CD14-positive monocyte (primary cell): ENCODE measurements at regions not wholly inside any gene's neighbourhood (a gene's known extent, or its start where the extent isn't known, plus 50 kb on each side); places are given as distances from the start of the nearest gene placed in this dataset.

Experiments
- DNase-seq, 3 donors: peaks; one replicate each; pipeline ENCODE4 v3.0.0-alpha.2; 2011 to 2022
- H2AFZ ChIP-seq: 2 replicates; pipeline ENCODE4 v1.6.0; 2012; ENCODE audit warnings: mild to moderate bottlenecking, low read depth, low read length, inconsistent platforms; ENCODE audit not compliant: insufficient read depth, poor library complexity, severe bottlenecking
- H3K27ac ChIP-seq, 2 donors: 1 replicate in 1 of 2; 2 replicates in 1 of 2; pipeline ENCODE4 v1.5.1; 2012 to 2013; ENCODE audit warnings: low read length in 2 of 2, control low read depth in 1 of 2, inconsistent platforms in 1 of 2, low read depth in 1 of 2, mild to moderate bottlenecking in 1 of 2
- H3K27me3 ChIP-seq, 2 donors: one replicate each; pipeline versions ENCODE4 v1.6.0 to v1.6.1; 2011 to 2013; ENCODE audit warnings: low read length in 2 of 2; ENCODE audit not compliant: control insufficient read depth in 2 of 2, insufficient read depth in 2 of 2
- H3K36me3 ChIP-seq, 2 donors: replicated peaks in 1 of 2; 1 replicate in 1 of 2; 2 replicates in 1 of 2; pipeline versions ENCODE4 v1.5.1 to v1.6.1; 2012 to 2013; ENCODE audit warnings: low read length in 2 of 2, control low read depth in 1 of 2, inconsistent platforms in 1 of 2, mild to moderate bottlenecking in 1 of 2; ENCODE audit not compliant: insufficient read depth in 2 of 2, control insufficient read depth in 1 of 2
- H3K4me1 ChIP-seq, 2 donors: 1 replicate in 1 of 2; 2 replicates in 1 of 2; pipeline versions ENCODE4 v1.5.1 to v1.6.1; 2012 to 2013; ENCODE audit warnings: low read length in 2 of 2, control low read depth in 1 of 2, inconsistent platforms in 1 of 2, mild to moderate bottlenecking in 1 of 2, moderate library complexity in 1 of 2; ENCODE audit not compliant: insufficient read depth in 2 of 2, control insufficient read depth in 1 of 2
- H3K4me2 ChIP-seq: replicated peaks from 2 replicates; pipeline ENCODE3; 2012; ENCODE audit warnings: low read length, moderate library complexity, mild to moderate bottlenecking; ENCODE audit not compliant: poor library complexity, severe bottlenecking; ENCODE audit errors: extremely low read depth
- H3K4me3 ChIP-seq, 3 experiments: fragments of 200-600 bp in 1 of 3; sonication (generic) in 1 of 3; replicated peaks in 1 of 3; 1 replicate in 2 of 3; 2 replicates in 1 of 3; pipeline ENCODE4 v1.5.1; 2011 to 2013; ENCODE audit warnings: low read length in 3 of 3, mild to moderate bottlenecking in 3 of 3, control low read depth in 2 of 3, low read depth in 2 of 3, inconsistent platforms in 1 of 3, moderate library complexity in 1 of 3
- H3K79me2 ChIP-seq: 2 replicates; pipeline ENCODE4 v1.6.0; 2012; ENCODE audit warnings: mild to moderate bottlenecking, control low read depth, inconsistent platforms, low read length, moderate library complexity; ENCODE audit not compliant: insufficient read depth
- H3K9ac ChIP-seq: 2 replicates; pipeline ENCODE4 v1.6.0; 2017; ENCODE audit warnings: low read length, mild to moderate bottlenecking; ENCODE audit not compliant: insufficient read depth, poor library complexity, severe bottlenecking
- H3K9me3 ChIP-seq, 2 donors: replicated peaks in 1 of 2; 1 replicate in 1 of 2; 2 replicates in 1 of 2; pipeline versions ENCODE4 v1.5.1 to v1.6.1; 2012 to 2013; ENCODE audit warnings: low read length in 2 of 2, control low read depth in 1 of 2; ENCODE audit not compliant: control insufficient read depth in 1 of 2, insufficient read depth in 1 of 2
- H4K20me1 ChIP-seq: 2 replicates; pipeline ENCODE4 v1.6.0; 2012; ENCODE audit warnings: mild to moderate bottlenecking, low read length, control low read depth, moderate library complexity; ENCODE audit not compliant: insufficient read depth
- H3K27ac Mint-ChIP-seq, 7 donors: one replicate each; pipeline ENCODE4 v1.8.0; 2020; ENCODE audit warnings: mild to moderate bottlenecking in 7 of 7, mixed read lengths in 7 of 7, moderate library complexity in 6 of 7, inconsistent platforms in 2 of 7
- H3K27me3 Mint-ChIP-seq, 3 donors: one replicate each; pipeline ENCODE4 v1.8.0; 2021 to 2022; ENCODE audit warnings: low read depth in 3 of 3, mild to moderate bottlenecking in 3 of 3, mixed read lengths in 3 of 3, moderate library complexity in 3 of 3, inconsistent platforms in 1 of 3
- H3K36me3 Mint-ChIP-seq, 2 donors: one replicate each; pipeline ENCODE4 v1.8.0; 2020; ENCODE audit warnings: mixed read lengths in 2 of 2, inconsistent platforms in 1 of 2, mild to moderate bottlenecking in 1 of 2
- H3K4me1 Mint-ChIP-seq: one replicate; pipeline ENCODE4 v1.8.0; 2020; ENCODE audit warnings: mild to moderate bottlenecking, mixed read lengths
- H3K4me3 Mint-ChIP-seq, 2 donors: one replicate each; pipeline ENCODE4 v1.8.0; 2020; ENCODE audit warnings: mild to moderate bottlenecking in 2 of 2, mixed read lengths in 2 of 2, moderate library complexity in 1 of 2
- H3K9me3 Mint-ChIP-seq, 7 donors: one replicate each; pipeline ENCODE4 v1.8.0; 2020 to 2022; ENCODE audit warnings: mixed read lengths in 7 of 7, mild to moderate bottlenecking in 6 of 7, moderate library complexity in 6 of 7, inconsistent platforms in 2 of 7
- WGBS: methylation state at CpG from one replicate; pipeline ENCODE4 v1.1.5; 2013; ENCODE audit warnings: missing lambda C conversion rate; ENCODE audit not compliant: insufficient coverage; 5-methylcytosine and 5-hydroxymethylcytosine counted together
- intact Hi-C, 2 donors: fragments of 100-400 bp; cut with micrococcal nuclease; formaldehyde crosslinking; loops; one replicate each; pipeline versions ENCODE4 v1.15.0 to v1.15.1; 2023
- TF ChIP-seq, protein P1 (sequence below): fragments of 200-600 bp; IDR thresholded peaks from one replicate; pipeline ENCODE4 v1.8.0; 2022; ENCODE audit warnings: antibody characterized with exemption, mild to moderate bottlenecking

- intact Hi-C loops, result no loop called here
- Mint-ChIP-seq H3K27me3 (peaks cover 0 to 1% (median 1%) of the 10 kb centered on the region in 3 donors), H3K9me3 (peaks cover 0 to 2% (median 0%) of the 10 kb centered on the region in 7 donors), H3K4me1 (peaks cover 6% of the 10 kb centered on the region), H3K4me3 (no peak overlapping the region), H3K36me3 (no peaks in the 10 kb centered on the region), H3K27ac (no peak overlapping the region)
- H3K9me3 ChIP-seq, result no peaks in the 10 kb centered on the region
- no peak for DNase-seq
- H3K4me1 ChIP-seq, result no peaks in the 10 kb centered on the region
- H3K4me3 ChIP-seq, result no peak overlapping the region
- WGBS, result no CpG with 5 or more reads among the region's 2 CpGs
- no peak overlapping the region for H2AFZ ChIP-seq
- no peak overlapping the region for H3K27ac ChIP-seq
- H4K20me1 ChIP-seq, result no peaks in the 10 kb centered on the region
- H3K79me2 ChIP-seq, result no peaks in the 10 kb centered on the region
- no peaks in the 10 kb centered on the region for H3K36me3 ChIP-seq
- no peak overlapping the region for H3K4me2 ChIP-seq
- H3K27me3 ChIP-seq, result no peaks in the 10 kb centered on the region
- TF ChIP-seq, protein P1, sequence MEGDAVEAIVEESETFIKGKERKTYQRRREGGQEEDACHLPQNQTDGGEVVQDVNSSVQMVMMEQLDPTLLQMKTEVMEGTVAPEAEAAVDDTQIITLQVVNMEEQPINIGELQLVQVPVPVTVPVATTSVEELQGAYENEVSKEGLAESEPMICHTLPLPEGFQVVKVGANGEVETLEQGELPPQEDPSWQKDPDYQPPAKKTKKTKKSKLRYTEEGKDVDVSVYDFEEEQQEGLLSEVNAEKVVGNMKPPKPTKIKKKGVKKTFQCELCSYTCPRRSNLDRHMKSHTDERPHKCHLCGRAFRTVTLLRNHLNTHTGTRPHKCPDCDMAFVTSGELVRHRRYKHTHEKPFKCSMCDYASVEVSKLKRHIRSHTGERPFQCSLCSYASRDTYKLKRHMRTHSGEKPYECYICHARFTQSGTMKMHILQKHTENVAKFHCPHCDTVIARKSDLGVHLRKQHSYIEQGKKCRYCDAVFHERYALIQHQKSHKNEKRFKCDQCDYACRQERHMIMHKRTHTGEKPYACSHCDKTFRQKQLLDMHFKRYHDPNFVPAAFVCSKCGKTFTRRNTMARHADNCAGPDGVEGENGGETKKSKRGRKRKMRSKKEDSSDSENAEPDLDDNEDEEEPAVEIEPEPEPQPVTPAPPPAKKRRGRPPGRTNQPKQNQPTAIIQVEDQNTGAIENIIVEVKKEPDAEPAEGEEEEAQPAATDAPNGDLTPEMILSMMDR, result no peak
- H3K9ac ChIP-seq, result no peak overlapping the region
Observed at GRCh38 chr2:145020139-145020538, 500.2 kb upstream of the ZEB2 start.

GRCh38 chr2:145018502-145018901 is 498.6 kb upstream of the ZEB2 start:
- Histone ChIP-seq H3K36me3 (no peaks in the 10 kb centered on the region), H3K4me1 (no peaks in the 10 kb centered on the region), H3K27me3 (no peaks in the 10 kb centered on the region), H3K79me2 (no peaks in the 10 kb centered on the region), H3K27ac (no peak overlapping the region), H3K9ac (no peak overlapping the region), H2AFZ (no peak overlapping the region), H3K4me2 (no peak overlapping the region), H4K20me1 (no peaks in the 10 kb centered on the region), H3K4me3 (no peak overlapping the region), H3K9me3 (no peaks in the 10 kb centered on the region)
- Mint-ChIP-seq H3K4me3 (no peak overlapping the region), H3K9me3 (peaks cover 0 to 2% (median 0%) of the 10 kb centered on the region in 7 donors), H3K27ac (no peak overlapping the region), H3K36me3 (no peaks in the 10 kb centered on the region), H3K27me3 (peaks cover 1 to 2% (median 1%) of the 10 kb centered on the region in 3 donors), H3K4me1 (peaks cover 6% of the 10 kb centered on the region)
- DNase-seq, result no peak
- intact Hi-C loops, result no loop called here
- TF ChIP-seq, protein P1, result no peak
- WGBS, result no CpG with 5 or more reads among the region's 5 CpGs
